H1 (cell line): ENCODE measurements at regions not wholly inside any gene's neighbourhood (a gene's known extent, or its start where the extent isn't known, plus 50 kb on each side); places are given as distances from the start of the nearest gene placed in this dataset.

Source experiments
- CTCF ChIA-PET: fragments of 300-600 bp; sonication (Branson Sonifier 250); formaldehyde crosslinking; loops from one replicate; lab custom pipeline; 2021; ENCODE audit not compliant: partially characterized antibody; lab: Charles Lee
- POLR2A ChIA-PET: fragments of 300-600 bp; sonication (Branson Sonifier 250); formaldehyde crosslinking; loops from one replicate; lab custom pipeline; 2021; ENCODE audit warnings: inconsistent platforms; ENCODE audit not compliant: partially characterized antibody; lab: Charles Lee
- DNase-seq, 2 experiments: peaks; one replicate each; pipeline versions ENCODE4 v3.0.0 to v3.0.0-alpha.2; 2010 to 2022; ENCODE audit warnings: low spot score in 2 of 2, low read depth in 1 of 2, mixed read lengths in 1 of 2
- FAIRE-seq: peaks from 2 replicates; lab custom pipeline; 2011; peaks lifted over from hg19 to GRCh38; lab: Jason Lieb, UNC
- H2AFZ ChIP-seq: 2 replicates; pipeline ENCODE4 v1.8.1; 2012; ENCODE audit warnings: low read length, inconsistent platforms
- H2AK5ac ChIP-seq: 2 replicates; pipeline ENCODE4 v1.6.1; 2013; ENCODE audit warnings: low read depth, low read length
- H2BK120ac ChIP-seq: replicated peaks from 2 replicates; pipeline ENCODE3; 2013; ENCODE audit warnings: low read depth, low read length, inconsistent platforms
- H2BK12ac ChIP-seq: 2 replicates; pipeline ENCODE4 v1.6.1; 2013; ENCODE audit warnings: low read depth, low read length
- H2BK15ac ChIP-seq: 2 replicates; pipeline ENCODE4 v1.6.1; 2013; ENCODE audit warnings: low read length
- H2BK20ac ChIP-seq: 2 replicates; pipeline ENCODE4 v1.6.1; 2013; ENCODE audit warnings: low read length
- H2BK5ac ChIP-seq: 2 replicates; pipeline ENCODE4 v1.6.1; 2013; ENCODE audit warnings: low read depth, low read length
- H3K14ac ChIP-seq: 2 replicates; pipeline ENCODE4 v1.6.1; 2013; ENCODE audit warnings: inconsistent platforms; ENCODE audit not compliant: insufficient read length
- H3K18ac ChIP-seq: 2 replicates; pipeline ENCODE4 v1.6.1; 2013; ENCODE audit warnings: low read length; ENCODE audit errors: extremely low read depth
- H3K23ac ChIP-seq: 2 replicates; pipeline ENCODE4 v1.6.1; 2013; ENCODE audit warnings: inconsistent platforms; ENCODE audit not compliant: insufficient read length
- H3K23me2 ChIP-seq: 2 replicates; pipeline ENCODE4 v1.6.1; 2013; ENCODE audit warnings: low read depth, low read length
- H3K27ac ChIP-seq: 2 replicates; pipeline ENCODE4 v1.6.1; 2011; ENCODE audit warnings: low read depth, low read length, inconsistent platforms
- H3K27me3 ChIP-seq, 4 experiments: replicated peaks in 1 of 4; 1 replicate in 1 of 4; 2 replicates in 3 of 4; pipeline versions ENCODE4 v1.6.1 to v1.8.1; 2011 to 2013; ENCODE audit warnings: low read length in 3 of 4, mild to moderate bottlenecking in 3 of 4, inconsistent platforms in 2 of 4, mixed read lengths in 2 of 4, moderate library complexity in 1 of 4; ENCODE audit not compliant: control insufficient read depth in 3 of 4, insufficient read depth in 3 of 4; ENCODE audit errors: extremely low read depth in 1 of 4
- H3K36me3 ChIP-seq, 4 experiments: 2 replicates each; pipeline versions ENCODE4 v1.6.1 to v1.8.1; 2011 to 2013; ENCODE audit warnings: mild to moderate bottlenecking in 4 of 4, low read length in 3 of 4, moderate library complexity in 2 of 4, control low read depth in 1 of 4, inconsistent platforms in 1 of 4; ENCODE audit not compliant: insufficient read depth in 4 of 4, control insufficient read depth in 2 of 4
- H3K4ac ChIP-seq: replicated peaks from 2 replicates; pipeline ENCODE3; 2013; ENCODE audit warnings: low read length, low read depth, mixed read lengths, inconsistent platforms; ENCODE audit not compliant: insufficient read length
- H3K4me1 ChIP-seq, 4 experiments: replicated peaks in 1 of 4; 1 replicate in 1 of 4; 2 replicates in 3 of 4; pipeline versions ENCODE4 v1.6.1 to v1.8.1; 2011 to 2013; ENCODE audit warnings: low read length in 3 of 4, inconsistent platforms in 2 of 4, mixed read lengths in 1 of 4; ENCODE audit not compliant: insufficient read depth in 4 of 4, control insufficient read depth in 3 of 4
- H3K4me2 ChIP-seq, 2 experiments: 2 replicates each; pipeline versions ENCODE4 v1.6.1 to v1.8.1; 2011 to 2013; ENCODE audit warnings: low read depth in 2 of 2, low read length in 2 of 2, control low read depth in 1 of 2, inconsistent platforms in 1 of 2, mild to moderate bottlenecking in 1 of 2; ENCODE audit not compliant: insufficient read depth in 1 of 2
- H3K4me3 ChIP-seq, 4 experiments: fragments of 200-600, 300-600 bp in 1 of 4; sonication (generic), shearing (Covaris generic), sonication (Bioruptor Twin) in 1 of 4; 2 replicates each; pipeline versions ENCODE4 v1.5.1 to v1.8.1; 2011 to 2016; ENCODE audit warnings: low read length in 4 of 4, low read depth in 3 of 4, control low read depth in 2 of 4, inconsistent platforms in 2 of 4, mild to moderate bottlenecking in 2 of 4, mixed read lengths in 1 of 4, moderate library complexity in 1 of 4; ENCODE audit not compliant: insufficient read depth in 2 of 4; ENCODE audit errors: extremely low read depth in 1 of 4
- H3K56ac ChIP-seq: replicated peaks from 2 replicates; pipeline ENCODE3; 2013; ENCODE audit warnings: low read depth, mild to moderate bottlenecking, mixed read lengths, low read length, inconsistent platforms; ENCODE audit not compliant: insufficient read length
- H3K79me1 ChIP-seq: 2 replicates; pipeline ENCODE4 v1.6.1; 2013; ENCODE audit warnings: low read depth, low read length, control low read depth
- H3K79me2 ChIP-seq, 2 experiments: 2 replicates each; pipeline versions ENCODE4 v1.6.1 to v1.8.1; 2012 to 2013; ENCODE audit warnings: low read length in 2 of 2, mild to moderate bottlenecking in 2 of 2, inconsistent platforms in 1 of 2; ENCODE audit not compliant: insufficient read depth in 2 of 2, control insufficient read depth in 1 of 2
- H3K9ac ChIP-seq, 4 experiments: replicated peaks in 1 of 4; 1 replicate in 1 of 4; 2 replicates in 3 of 4; pipeline versions ENCODE4 v1.6.1 to v1.8.1; 2011 to 2013; ENCODE audit warnings: low read depth in 3 of 4, low read length in 3 of 4, control low read depth in 2 of 4, mild to moderate bottlenecking in 2 of 4, moderate library complexity in 2 of 4, inconsistent platforms in 1 of 4; ENCODE audit errors: extremely low read depth in 1 of 4
- H3K9me3 ChIP-seq, 2 experiments: 2 replicates each; pipeline versions ENCODE4 v1.6.1 to v1.8.1; 2012 to 2013; ENCODE audit warnings: mild to moderate bottlenecking in 2 of 2, moderate library complexity in 2 of 2, control low read depth in 1 of 2, inconsistent platforms in 1 of 2, low read depth in 1 of 2, low read length in 1 of 2, mixed read lengths in 1 of 2; ENCODE audit not compliant: insufficient read depth in 2 of 2
- H4K20me1 ChIP-seq, 2 experiments: replicated peaks in 1 of 2; 2 replicates each; pipeline versions ENCODE3 to v1.8.1; 2011 to 2013; ENCODE audit warnings: inconsistent platforms in 2 of 2, low read length in 2 of 2, mild to moderate bottlenecking in 1 of 2; ENCODE audit not compliant: insufficient read depth in 2 of 2, control insufficient read depth in 1 of 2
- H4K5ac ChIP-seq: 2 replicates; pipeline ENCODE4 v1.6.1; 2013; ENCODE audit warnings: low read length, low read depth, mixed read lengths, inconsistent platforms; ENCODE audit not compliant: insufficient read length
- H4K8ac ChIP-seq: 2 replicates; pipeline ENCODE4 v1.8.0; 2013; ENCODE audit warnings: mild to moderate bottlenecking, moderate library complexity, low read length, inconsistent platforms; ENCODE audit not compliant: insufficient read depth; ENCODE audit errors: extremely low read depth
- H4K91ac ChIP-seq: replicated peaks from 2 replicates; pipeline ENCODE3; 2013; ENCODE audit warnings: low read length, mixed read lengths, inconsistent platforms; ENCODE audit not compliant: insufficient read length
- SAP30 ChIP-seq: fragments of 300-600 bp; sonication (generic); IDR thresholded peaks from 2 replicates; pipeline ENCODE4 v1.7.1; 2012; ENCODE audit warnings: low read length, moderate library complexity, mild to moderate bottlenecking, inconsistent platforms; ENCODE audit not compliant: insufficient read depth, insufficient replicate concordance
- WGBS, 2 experiments: shearing (Covaris generic) in 1 of 2; methylation state at CpG; one replicate each; pipeline versions ENCODE4 v1.1.6 to v1.1.7; 2013 to 2015; ENCODE audit warnings: low lambda C conversion rate in 2 of 2, mixed read lengths in 2 of 2, inconsistent platforms in 1 of 2, low coverage in 1 of 2, missing lambda C conversion rate in 1 of 2; ENCODE audit not compliant: insufficient replicate concordance in 2 of 2, insufficient coverage in 1 of 2, insufficient read length in 1 of 2; ENCODE audit errors: extremely low coverage in 1 of 2, missing lambda C conversion rate in 1 of 2; 5-methylcytosine and 5-hydroxymethylcytosine counted together
- TF ChIP-seq, protein P1 (sequence below), 3 experiments: IDR thresholded peaks; 1 replicate in 2 of 3; 2 replicates in 1 of 3; pipeline versions ENCODE4 v1.5.1 to v1.6.1; 2011; ENCODE audit warnings: low read length in 3 of 3, mild to moderate bottlenecking in 3 of 3, inconsistent platforms in 2 of 3, low read depth in 1 of 3, moderate library complexity in 1 of 3; ENCODE audit not compliant: insufficient read depth in 1 of 3; ENCODE audit errors: control extremely low read depth in 1 of 3

DNA sequence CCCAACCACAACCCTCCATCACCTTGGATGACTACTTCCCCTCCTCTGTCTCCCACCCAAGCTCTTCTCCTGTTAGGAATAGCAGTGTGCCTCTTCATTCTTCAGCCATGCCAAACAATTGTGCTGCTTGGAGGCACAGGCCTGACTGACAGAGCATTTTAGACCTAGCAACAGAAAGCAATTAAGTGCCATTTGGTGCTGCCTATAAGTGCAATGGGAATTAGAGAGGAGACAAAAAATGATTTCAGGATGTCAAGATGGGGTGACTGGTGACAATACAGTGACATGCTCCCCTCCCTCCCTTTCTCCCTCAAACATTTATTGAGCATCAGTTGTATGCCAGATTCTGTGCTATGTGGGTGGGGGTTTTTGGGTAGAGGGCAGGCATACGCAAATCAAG is 322.6 kb upstream of the MOCS1 start:
- DNase-seq, result no peak
- H3K4me1 ChIP-seq, result peaks cover 0 to 3% (median 0%) of the 10 kb centered on the region in 4 experiments; a peak in 2 of 7 replicates
- H2BK15ac ChIP-seq, result no peak overlapping the region
- no peak overlapping the region for H3K27ac ChIP-seq
- no peaks in the 10 kb centered on the region for H3K27me3 ChIP-seq
- no peaks in the 10 kb centered on the region for H4K20me1 ChIP-seq
- H2BK120ac ChIP-seq, result no peak overlapping the region
- H2AK5ac ChIP-seq, result no peak overlapping the region
- no peaks in the 10 kb centered on the region for H3K79me1 ChIP-seq
- H3K4me2 ChIP-seq, result no peak overlapping the region
- no peak overlapping the region; the same call in 1 of the 2 replicates for H4K8ac ChIP-seq
- no peaks in the 10 kb centered on the region; a peak in 1 of 8 replicates for H3K36me3 ChIP-seq
- no peak overlapping the region for H3K14ac ChIP-seq
- no peak overlapping the region for H3K56ac ChIP-seq
- H3K4me3 ChIP-seq, result no peak overlapping the region
- no peak overlapping the region for H4K91ac ChIP-seq
- no peak overlapping the region for H3K23ac ChIP-seq
- H3K18ac ChIP-seq, result no peak overlapping the region
- H3K9ac ChIP-seq, result no peak overlapping the region
- H2BK20ac ChIP-seq, result no peak overlapping the region
- no peak overlapping the region for H2AFZ ChIP-seq
- TF ChIP-seq, protein P1, sequence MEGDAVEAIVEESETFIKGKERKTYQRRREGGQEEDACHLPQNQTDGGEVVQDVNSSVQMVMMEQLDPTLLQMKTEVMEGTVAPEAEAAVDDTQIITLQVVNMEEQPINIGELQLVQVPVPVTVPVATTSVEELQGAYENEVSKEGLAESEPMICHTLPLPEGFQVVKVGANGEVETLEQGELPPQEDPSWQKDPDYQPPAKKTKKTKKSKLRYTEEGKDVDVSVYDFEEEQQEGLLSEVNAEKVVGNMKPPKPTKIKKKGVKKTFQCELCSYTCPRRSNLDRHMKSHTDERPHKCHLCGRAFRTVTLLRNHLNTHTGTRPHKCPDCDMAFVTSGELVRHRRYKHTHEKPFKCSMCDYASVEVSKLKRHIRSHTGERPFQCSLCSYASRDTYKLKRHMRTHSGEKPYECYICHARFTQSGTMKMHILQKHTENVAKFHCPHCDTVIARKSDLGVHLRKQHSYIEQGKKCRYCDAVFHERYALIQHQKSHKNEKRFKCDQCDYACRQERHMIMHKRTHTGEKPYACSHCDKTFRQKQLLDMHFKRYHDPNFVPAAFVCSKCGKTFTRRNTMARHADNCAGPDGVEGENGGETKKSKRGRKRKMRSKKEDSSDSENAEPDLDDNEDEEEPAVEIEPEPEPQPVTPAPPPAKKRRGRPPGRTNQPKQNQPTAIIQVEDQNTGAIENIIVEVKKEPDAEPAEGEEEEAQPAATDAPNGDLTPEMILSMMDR (IDR thresholded peaks at IDR 0.05; ENCODE audit: control extremely low read depth in 1 of 3, insufficient read depth in 1 of 3, low read depth in 1 of 3, low read length in 3 of 3), result no peak
- TF ChIP-seq SAP30, result no peak
- WGBS, 2 experiments, result 100% methylated on average over 1 of the region's 1 CpG; no CpG with 5 or more reads in 1 of the 2 experiments
- ChIA-PET POLR2A (no interaction called here), CTCF (no interaction called here)
- H2BK12ac ChIP-seq, result peak overlapping the region; percentile 88; the same call in 1 of the 2 replicates
- no peaks in the 10 kb centered on the region for H3K23me2 ChIP-seq
- no peaks in the 10 kb centered on the region for H3K79me2 ChIP-seq
- FAIRE-seq, result no peak
- no peak overlapping the region for H4K5ac ChIP-seq
- no peak overlapping the region for H2BK5ac ChIP-seq
- no peak overlapping the region for H3K4ac ChIP-seq
- H3K9me3 ChIP-seq, result no peaks in the 10 kb centered on the region
